RWPE1 (cell line): ENCODE measurements at regions not wholly inside any gene's neighbourhood (a gene's known extent, or its start where the extent isn't known, plus 50 kb on each side); places are given as distances from the start of the nearest gene placed in this dataset.

ENCODE experiments used
- CTCF ChIA-PET: fragments of 350-600 bp; sonication (Branson Sonifier 250); formaldehyde crosslinking; extraction: SDS; loops from one replicate; lab custom pipeline; 2021; lab: Yijun Ruan, JAX
- POLR2A ChIA-PET: fragments of 400-600 bp; formaldehyde crosslinking; extraction: SDS; loops from one replicate; lab custom pipeline; 2020; ENCODE audit warnings: antibody characterized with exemption; ENCODE audit not compliant: low non-redundant PET; lab: Yijun Ruan, JAX
- DNase-seq: peaks from one replicate; pipeline ENCODE4 v3.0.0; 2012; ENCODE audit warnings: low spot score
- H3K27ac ChIP-seq: fragments of 450-650 bp; 2 replicates; pipeline ENCODE4 v1.5.1; 2017
- CTCF ChIP-seq: fragments of 450-650 bp; conservative IDR thresholded peaks from 2 replicates; pipeline ENCODE4 v1.5.1; 2017; ENCODE audit warnings: low read depth, mild to moderate bottlenecking

- ChIA-PET POLR2A (no interaction called here), CTCF (no interaction called here)
- DNase-seq: no peak
- no peak overlapping the region for H3K27ac ChIP-seq
- no peak for TF ChIP-seq CTCF
Observed at GRCh38 chr13:68628994-68629393, 1398.9 kb upstream of the PCDH9 start.

GRCh38 chr13:68627379-68627778 is 1397.2 kb upstream of the PCDH9 start:
- H3K27ac ChIP-seq: no peak overlapping the region
- ChIA-PET CTCF (no interaction called here), POLR2A (no interaction called here)
- TF ChIP-seq CTCF: no peak
- no peak for DNase-seq

- CTCF ChIA-PET: no interaction called here
Observed at GRCh38 chr13:68616600-68617222, 1386.6 kb upstream of the PCDH9 start.

GRCh38 chr13:68609661-68610060 is 1379.5 kb upstream of the PCDH9 start:
- ChIA-PET POLR2A (no interaction called here), CTCF (interaction anchor here (0.6 kb wide), 1 partner anchor 366 kb away, joined by 7 read pairs; no protein-coding TSS in a partner anchor)
- no peak for DNase-seq

More at GRCh38 chr13:68616600-68617222, 1386.6 kb upstream of the PCDH9 start:
- no peak for TF ChIP-seq CTCF
- POLR2A ChIA-PET: no interaction called here
- DNase-seq: no peak
- no peak overlapping the region for H3K27ac ChIP-seq

GRCh38 chr13:68608147-68608546 is 1378.0 kb upstream of the PCDH9 start:
- H3K27ac ChIP-seq: no peak overlapping the region
- ChIA-PET CTCF (no interaction called here), POLR2A (no interaction called here)
- no peak for TF ChIP-seq CTCF
- DNase-seq: no peak

More at GRCh38 chr13:68609661-68610060, 1379.5 kb upstream of the PCDH9 start:
- no peak overlapping the region for H3K27ac ChIP-seq
- no peak for TF ChIP-seq CTCF

- H3K27ac ChIP-seq: no peak overlapping the region
- POLR2A ChIA-PET: no interaction called here
- CTCF ChIA-PET: interaction anchor here (0.6 kb wide), 1 partner anchor 117 kb away, joined by 4 read pairs; no protein-coding TSS in a partner anchor
- no peak for DNase-seq
- no peak for TF ChIP-seq CTCF
Observed at GRCh38 chr13:68597641-68598040, 1367.5 kb upstream of the PCDH9 start.
